ENCODE measurements at regions not wholly inside any gene's neighbourhood (a gene's known extent, or its start where the extent isn't known, plus 50 kb on each side); places are given as distances from the start of the nearest gene placed in this dataset.

GRCh38 chr4:81549984-81550383 is 78.3 kb upstream of the RASGEF1B start:
- TF ChIP-seq CTCF (IDR thresholded peaks at IDR 0.05) (no peak), POLR2A (IDR thresholded peaks at IDR 0.05) (no peak)
